ENCODE measurements at regions not wholly inside any gene's neighbourhood (a gene's known extent, or its start where the extent isn't known, plus 50 kb on each side); places are given as distances from the start of the nearest gene placed in this dataset.

- no peak for TF ChIP-seq RARB (CRISPR knock-in tag; IDR thresholded peaks at IDR 0.05)
- TF ChIP-seq, protein P1, sequence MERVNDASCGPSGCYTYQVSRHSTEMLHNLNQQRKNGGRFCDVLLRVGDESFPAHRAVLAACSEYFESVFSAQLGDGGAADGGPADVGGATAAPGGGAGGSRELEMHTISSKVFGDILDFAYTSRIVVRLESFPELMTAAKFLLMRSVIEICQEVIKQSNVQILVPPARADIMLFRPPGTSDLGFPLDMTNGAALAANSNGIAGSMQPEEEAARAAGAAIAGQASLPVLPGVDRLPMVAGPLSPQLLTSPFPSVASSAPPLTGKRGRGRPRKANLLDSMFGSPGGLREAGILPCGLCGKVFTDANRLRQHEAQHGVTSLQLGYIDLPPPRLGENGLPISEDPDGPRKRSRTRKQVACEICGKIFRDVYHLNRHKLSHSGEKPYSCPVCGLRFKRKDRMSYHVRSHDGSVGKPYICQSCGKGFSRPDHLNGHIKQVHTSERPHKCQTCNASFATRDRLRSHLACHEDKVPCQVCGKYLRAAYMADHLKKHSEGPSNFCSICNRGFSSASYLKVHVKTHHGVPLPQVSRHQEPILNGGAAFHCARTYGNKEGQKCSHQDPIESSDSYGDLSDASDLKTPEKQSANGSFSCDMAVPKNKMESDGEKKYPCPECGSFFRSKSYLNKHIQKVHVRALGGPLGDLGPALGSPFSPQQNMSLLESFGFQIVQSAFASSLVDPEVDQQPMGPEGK (CRISPR knock-in tag; IDR thresholded peaks at IDR 0.05; ENCODE audit: borderline replicate concordance), result no peak
- TF ChIP-seq ZC3H10 (CRISPR knock-in tag; IDR thresholded peaks at IDR 0.05), result no peak
- TF ChIP-seq ARNTL (CRISPR knock-in tag; IDR thresholded peaks at IDR 0.05; ENCODE audit: borderline replicate concordance, low read depth), result no peak
- no peak for TF ChIP-seq ZFP3 (CRISPR knock-in tag; IDR thresholded peaks at IDR 0.05)
- TF ChIP-seq ZNF70 (CRISPR knock-in tag; IDR thresholded peaks at IDR 0.05), result no peak
- TF ChIP-seq, protein P2, sequence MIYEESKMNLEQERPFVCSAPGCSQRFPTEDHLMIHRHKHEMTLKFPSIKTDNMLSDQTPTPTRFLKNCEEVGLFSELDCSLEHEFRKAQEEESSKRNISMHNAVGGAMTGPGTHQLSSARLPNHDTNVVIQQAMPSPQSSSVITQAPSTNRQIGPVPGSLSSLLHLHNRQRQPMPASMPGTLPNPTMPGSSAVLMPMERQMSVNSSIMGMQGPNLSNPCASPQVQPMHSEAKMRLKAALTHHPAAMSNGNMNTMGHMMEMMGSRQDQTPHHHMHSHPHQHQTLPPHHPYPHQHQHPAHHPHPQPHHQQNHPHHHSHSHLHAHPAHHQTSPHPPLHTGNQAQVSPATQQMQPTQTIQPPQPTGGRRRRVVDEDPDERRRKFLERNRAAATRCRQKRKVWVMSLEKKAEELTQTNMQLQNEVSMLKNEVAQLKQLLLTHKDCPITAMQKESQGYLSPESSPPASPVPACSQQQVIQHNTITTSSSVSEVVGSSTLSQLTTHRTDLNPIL (CRISPR knock-in tag; IDR thresholded peaks at IDR 0.05; ENCODE audit: low read depth), result no peak
- no peak for TF ChIP-seq CSRNP3 (CRISPR knock-in tag; IDR thresholded peaks at IDR 0.05)
Observed at GRCh38 chr4:34566091-34566490, 1678.2 kb downstream of the ARAP2 start.

Data from SK-N-SH treated with all-trans-retinoic acid at 6 μM for 48 hours (cell line).